T47D (cell line): ENCODE measurements at regions not wholly inside any gene's neighbourhood (a gene's known extent, or its start where the extent isn't known, plus 50 kb on each side); places are given as distances from the start of the nearest gene placed in this dataset.

Source experiments
- DNase-seq, 2 experiments: peaks; one replicate each; pipeline versions ENCODE4 v3.0.0 to v3.0.0-alpha.2; 2011 to 2012; ENCODE audit warnings: low read depth in 1 of 2, low spot score in 1 of 2
- JUND ChIP-seq: IDR thresholded peaks from 2 replicates; pipeline ENCODE4 v1.6.1; 2012; ENCODE audit warnings: low read depth
- in situ Hi-C: cut with HindIII; loops from 2 replicates; pipeline ENCODE4 v1.10.0; 2016; ENCODE audit warnings: low sequenced_read_pairs, low pct_unique_long_range_greater_than_20kb

- DNase-seq, result no peak
- TF ChIP-seq JUND, result no peak
- in situ Hi-C loops, result no loop called here
Measured at GRCh38 chr5:121319292-121319691, 532.4 kb upstream of the FTMT start.

- no peak for TF ChIP-seq JUND
- DNase-seq, result no peak
- in situ Hi-C loops, result no loop called here
Measured at GRCh38 chr5:121325930-121326329, 525.8 kb upstream of the FTMT start.

GRCh38 chr5:121350181-121350930, 501.3 kb upstream of the FTMT start:
- no peak for TF ChIP-seq JUND
- no peak for DNase-seq
- in situ Hi-C loops, result no loop called here

- in situ Hi-C loops, result no loop called here
- DNase-seq, result no peak
- TF ChIP-seq JUND, result no peak
Measured at GRCh38 chr5:121366515-121366914, 485.2 kb upstream of the FTMT start.

GRCh38 chr5:121373371-121373770, 478.3 kb upstream of the FTMT start:
- DNase-seq, result no peak
- TF ChIP-seq JUND, result no peak
- in situ Hi-C loops, result no loop called here

- no peak for DNase-seq
- in situ Hi-C loops, result no loop called here
- no peak for TF ChIP-seq JUND
Measured at GRCh38 chr5:121377461-121377860, 474.2 kb upstream of the FTMT start.

- DNase-seq, result no peak
- in situ Hi-C loops, result no loop called here
- TF ChIP-seq JUND, result no peak
Measured at GRCh38 chr5:121378046-121378445, 473.6 kb upstream of the FTMT start.

- in situ Hi-C loops, result no loop called here
- peak in 1 of 2 experiments; percentile 9 for DNase-seq
- no peak for TF ChIP-seq JUND
Measured at GRCh38 chr5:121378559-121379359, 472.9 kb upstream of the FTMT start.

GRCh38 chr5:121380066-121380465, 471.6 kb upstream of the FTMT start:
- in situ Hi-C loops, result no loop called here
- DNase-seq, result no peak
- TF ChIP-seq JUND, result no peak

GRCh38 chr5:121384359-121384758, 467.3 kb upstream of the FTMT start:
- DNase-seq, result no peak
- no peak for TF ChIP-seq JUND
- in situ Hi-C loops, result no loop called here

- in situ Hi-C loops, result no loop called here
- no peak for DNase-seq
- TF ChIP-seq JUND, result no peak
Measured at GRCh38 chr5:121386334-121386733, 465.3 kb upstream of the FTMT start.

GRCh38 chr5:121396716-121397115, 455.0 kb upstream of the FTMT start:
- TF ChIP-seq JUND, result no peak
- in situ Hi-C loops, result no loop called here

GRCh38 chr5:121399879-121400278, 451.8 kb upstream of the FTMT start:
- DNase-seq, result no peak
- in situ Hi-C loops, result no loop called here
- no peak for TF ChIP-seq JUND

More at GRCh38 chr5:121396716-121397115, 455.0 kb upstream of the FTMT start:
- no peak for DNase-seq
